ENCODE measurements at regions not wholly inside any gene's neighbourhood (a gene's known extent, or its start where the extent isn't known, plus 50 kb on each side); places are given as distances from the start of the nearest gene placed in this dataset.

DNA sequence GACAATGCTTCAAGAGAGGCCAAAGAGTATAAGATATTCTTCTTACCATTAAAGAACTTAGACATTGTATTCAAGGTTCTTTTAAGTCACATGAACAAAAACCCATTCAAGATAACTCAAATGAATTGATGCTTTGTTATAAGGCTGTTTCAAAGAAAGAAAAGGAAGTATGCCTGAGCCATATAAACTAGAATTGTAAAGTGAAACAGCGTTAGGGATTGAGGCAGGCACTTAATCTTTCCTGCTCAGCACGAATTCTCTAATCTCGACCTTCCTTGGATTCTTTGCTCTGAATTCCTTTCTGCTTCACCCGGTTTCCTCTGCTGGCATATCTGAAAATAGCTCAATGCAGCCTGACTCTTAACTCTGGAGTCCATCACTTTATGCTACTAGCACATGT is 595.4 kb downstream of the DIAPH3 start:
- no peak overlapping the region for H3K9ac ChIP-seq (ENCODE audit: low read length)
- no TSS peak for BruUV-seq (replicated peaks)
- no peaks in the 10 kb centered on the region for H3F3A ChIP-seq (ENCODE audit: low read length, unreplicated experiment)
- no peak overlapping the region for H3K4me3 ChIP-seq (ENCODE audit: low read length)
- no peaks in the 10 kb centered on the region for H3K79me2 ChIP-seq (ENCODE audit: low read length)
- peaks cover 4% of the 10 kb centered on the region; the same call in 1 of the 2 replicates for H3K27me3 ChIP-seq (ENCODE audit: low read length)
- no peaks in the 10 kb centered on the region for H3K36me3 ChIP-seq (ENCODE audit: low read depth, low read length)
- DNase-seq (no peak), ATAC-seq (no peak)
- ChIA-PET POLR2A (ENCODE audit: unreplicated experiment) (no interaction called here), CTCF (no interaction called here)
- H3K9me2 ChIP-seq (replicated peaks; ENCODE audit: low read length), result no peaks in the 10 kb centered on the region
- no peak overlapping the region for H2AFZ ChIP-seq (ENCODE audit: low read length)
- intact Hi-C loops (cut with micrococcal nuclease), result no loop called here
- H3K27ac ChIP-seq (ENCODE audit: low read length), result no peak overlapping the region
- no peaks in the 10 kb centered on the region for H3K4me1 ChIP-seq (ENCODE audit: insufficient read depth, low read length)
- no peak overlapping the region for H3K4me2 ChIP-seq (ENCODE audit: low read length)
- H3K9me3 ChIP-seq (ENCODE audit: low read length), result no peaks in the 10 kb centered on the region
- no peaks in the 10 kb centered on the region for H4K20me1 ChIP-seq (ENCODE audit: low read length)
- TF ChIP-seq EZH2phosphoT487 (IDR thresholded peaks at IDR 0.05; ENCODE audit: borderline replicate concordance, low read length) (no peak), EZH2 (IDR thresholded peaks at IDR 0.05; ENCODE audit: low read length, unreplicated experiment) (no peak)
- TF ChIP-seq, protein P1, sequence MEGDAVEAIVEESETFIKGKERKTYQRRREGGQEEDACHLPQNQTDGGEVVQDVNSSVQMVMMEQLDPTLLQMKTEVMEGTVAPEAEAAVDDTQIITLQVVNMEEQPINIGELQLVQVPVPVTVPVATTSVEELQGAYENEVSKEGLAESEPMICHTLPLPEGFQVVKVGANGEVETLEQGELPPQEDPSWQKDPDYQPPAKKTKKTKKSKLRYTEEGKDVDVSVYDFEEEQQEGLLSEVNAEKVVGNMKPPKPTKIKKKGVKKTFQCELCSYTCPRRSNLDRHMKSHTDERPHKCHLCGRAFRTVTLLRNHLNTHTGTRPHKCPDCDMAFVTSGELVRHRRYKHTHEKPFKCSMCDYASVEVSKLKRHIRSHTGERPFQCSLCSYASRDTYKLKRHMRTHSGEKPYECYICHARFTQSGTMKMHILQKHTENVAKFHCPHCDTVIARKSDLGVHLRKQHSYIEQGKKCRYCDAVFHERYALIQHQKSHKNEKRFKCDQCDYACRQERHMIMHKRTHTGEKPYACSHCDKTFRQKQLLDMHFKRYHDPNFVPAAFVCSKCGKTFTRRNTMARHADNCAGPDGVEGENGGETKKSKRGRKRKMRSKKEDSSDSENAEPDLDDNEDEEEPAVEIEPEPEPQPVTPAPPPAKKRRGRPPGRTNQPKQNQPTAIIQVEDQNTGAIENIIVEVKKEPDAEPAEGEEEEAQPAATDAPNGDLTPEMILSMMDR (conservative IDR thresholded peaks at IDR 0.05; ENCODE audit: low read depth, low read length), result no peak

DNA sequence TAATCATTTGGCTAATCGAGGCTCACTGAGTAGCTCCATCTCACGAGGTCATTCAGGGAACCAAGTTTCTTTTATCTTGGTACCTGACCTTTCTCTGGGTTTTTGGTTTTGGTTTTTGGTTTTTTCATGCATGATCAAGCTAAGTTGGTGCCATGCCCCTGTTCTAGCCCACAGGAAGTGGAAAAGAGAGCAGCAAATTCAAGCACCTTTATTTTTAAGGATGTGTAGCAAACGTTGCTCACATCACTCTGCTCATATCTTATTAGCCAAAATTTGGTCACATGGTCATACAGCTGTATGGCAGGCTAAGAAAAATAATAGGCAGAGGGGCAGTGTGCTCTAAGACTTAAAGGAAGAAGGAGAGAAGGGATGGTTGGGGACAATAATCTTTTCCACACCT is 593.5 kb downstream of the DIAPH3 start:
- ChIA-PET CTCF (no interaction called here), POLR2A (ENCODE audit: unreplicated experiment) (no interaction called here)
- TF ChIP-seq EZH2phosphoT487 (IDR thresholded peaks at IDR 0.05; ENCODE audit: borderline replicate concordance, low read length) (no peak), EZH2 (IDR thresholded peaks at IDR 0.05; ENCODE audit: low read length, unreplicated experiment) (no peak)
- TF ChIP-seq, protein P1 (conservative IDR thresholded peaks at IDR 0.05; ENCODE audit: low read depth, low read length), result no peak
- H3K4me3 ChIP-seq (ENCODE audit: low read length), result no peak overlapping the region
- H3K4me1 ChIP-seq (ENCODE audit: insufficient read depth, low read length), result no peaks in the 10 kb centered on the region
- ATAC-seq (no peak), DNase-seq (no peak)
- H3K9me2 ChIP-seq (replicated peaks; ENCODE audit: low read length), result no peaks in the 10 kb centered on the region
- H3K27me3 ChIP-seq (ENCODE audit: low read length), result peaks cover 7% of the 10 kb centered on the region; the same call in 1 of the 2 replicates
- BruUV-seq (replicated peaks), result no TSS peak
- no peak overlapping the region for H3K9ac ChIP-seq (ENCODE audit: low read length)
- no peak overlapping the region for H3K27ac ChIP-seq (ENCODE audit: low read length)
- no peaks in the 10 kb centered on the region for H3K36me3 ChIP-seq (ENCODE audit: low read depth, low read length)
- no peak overlapping the region for H2AFZ ChIP-seq (ENCODE audit: low read length)
- H3K4me2 ChIP-seq (ENCODE audit: low read length), result no peak overlapping the region
- H3K79me2 ChIP-seq (ENCODE audit: low read length), result no peaks in the 10 kb centered on the region
- intact Hi-C loops (cut with micrococcal nuclease), result no loop called here
- H4K20me1 ChIP-seq (ENCODE audit: low read length), result no peaks in the 10 kb centered on the region
- H3F3A ChIP-seq (ENCODE audit: low read length, unreplicated experiment), result no peaks in the 10 kb centered on the region
- no peaks in the 10 kb centered on the region for H3K9me3 ChIP-seq (ENCODE audit: low read length)

DNA sequence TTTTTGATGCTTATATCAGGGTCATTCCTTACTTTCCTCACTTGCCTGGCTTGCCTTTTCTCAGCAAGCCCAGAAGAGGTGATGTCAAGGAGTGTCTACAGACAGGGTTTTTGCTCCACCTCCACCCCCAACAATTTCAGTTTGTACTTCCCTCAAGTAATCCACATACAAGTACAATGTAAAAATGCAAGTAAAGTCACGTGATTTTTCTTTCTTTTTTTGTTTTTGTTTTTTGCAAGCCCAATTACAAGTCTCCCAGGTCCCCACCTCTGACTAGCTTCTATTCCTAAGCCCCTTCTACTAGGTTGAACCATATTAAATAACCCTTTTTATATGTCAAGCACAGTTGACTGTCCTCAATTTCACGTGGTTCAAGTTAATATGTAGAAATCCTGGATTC is 579.6 kb downstream of the DIAPH3 start:
- Histone ChIP-seq H3K27ac (ENCODE audit: low read length) (no peak overlapping the region), H3K79me2 (ENCODE audit: low read length) (no peaks in the 10 kb centered on the region), H3F3A (ENCODE audit: low read length, unreplicated experiment) (no peaks in the 10 kb centered on the region), H3K4me3 (ENCODE audit: low read length) (no peak overlapping the region), H3K36me3 (ENCODE audit: low read depth, low read length) (no peaks in the 10 kb centered on the region), H3K9me3 (ENCODE audit: low read length) (no peaks in the 10 kb centered on the region), H3K4me1 (ENCODE audit: insufficient read depth, low read length) (no peaks in the 10 kb centered on the region), H3K27me3 (ENCODE audit: low read length) (no peaks in the 10 kb centered on the region), H3K4me2 (ENCODE audit: low read length) (no peak overlapping the region), H4K20me1 (ENCODE audit: low read length) (no peaks in the 10 kb centered on the region), H3K9me2 (replicated peaks; ENCODE audit: low read length) (no peaks in the 10 kb centered on the region), H3K9ac (ENCODE audit: low read length) (no peak overlapping the region), H2AFZ (ENCODE audit: low read length) (no peak overlapping the region)
- ChIA-PET POLR2A (ENCODE audit: unreplicated experiment) (no interaction called here), CTCF (interaction anchor here (0.7 kb wide), 1 partner anchor 103 kb away, joined by 3 read pairs; no protein-coding TSS in a partner anchor)
- intact Hi-C loops (cut with micrococcal nuclease), result no loop called here
- TF ChIP-seq, protein P1 (conservative IDR thresholded peaks at IDR 0.05; ENCODE audit: low read depth, low read length), result no peak
- TF ChIP-seq EZH2 (IDR thresholded peaks at IDR 0.05; ENCODE audit: low read length, unreplicated experiment) (no peak), EZH2phosphoT487 (IDR thresholded peaks at IDR 0.05; ENCODE audit: borderline replicate concordance, low read length) (no peak)
- BruUV-seq (replicated peaks), result no TSS peak
- DNase-seq (no peak), ATAC-seq (no peak)
